ENCODE measurements at regions not wholly inside any gene's neighbourhood (a gene's known extent, or its start where the extent isn't known, plus 50 kb on each side); places are given as distances from the start of the nearest gene placed in this dataset.

DNA sequence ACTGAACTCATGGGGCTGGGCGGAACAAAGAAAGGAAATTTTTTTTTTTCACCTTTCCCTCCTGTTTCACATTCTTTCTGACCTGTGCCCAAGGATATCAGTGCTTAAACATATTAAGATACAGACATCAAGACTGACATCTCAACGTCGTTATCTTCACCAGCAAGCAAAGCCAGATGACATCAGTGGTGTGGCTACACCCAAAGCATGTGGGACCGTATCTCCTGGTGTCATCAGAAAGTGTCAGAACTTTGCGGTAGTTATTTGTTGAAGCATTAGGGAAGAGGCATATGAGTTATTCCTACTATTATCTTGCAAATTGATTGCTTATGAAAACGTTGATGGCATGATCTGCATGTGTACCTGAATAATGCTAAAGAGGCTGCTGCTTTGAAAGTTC, 487.4 kb downstream of the TLE4 start:
- Histone ChIP-seq H3K9ac (ENCODE audit: low read length) (no peak overlapping the region), H3K79me2 (ENCODE audit: insufficient read depth, low read length) (no peaks in the 10 kb centered on the region), H2AFZ (ENCODE audit: low read depth, low read length, severe bottlenecking) (no peak overlapping the region), H3K9me3 (ENCODE audit: insufficient read depth, low read length) (no peaks in the 10 kb centered on the region), H3K27ac (ENCODE audit: low read depth, low read length) (no peak overlapping the region), H3K4me3 (ENCODE audit: insufficient read depth, low read length, poor library complexity, severe bottlenecking) (no peak overlapping the region), H3K36me3 (ENCODE audit: low read length) (no peaks in the 10 kb centered on the region), H3K9me2 (replicated peaks; ENCODE audit: insufficient read depth, low read length) (peaks cover 3% of the 10 kb centered on the region; the same call in 1 of the 2 replicates), H3F3A (ENCODE audit: insufficient read depth) (no peaks in the 10 kb centered on the region), H3K27me3 (ENCODE audit: low read length) (no peaks in the 10 kb centered on the region), H3K4me2 (ENCODE audit: low read depth, low read length, poor library complexity, severe bottlenecking) (no peak overlapping the region), H4K20me1 (ENCODE audit: low read depth, low read length) (no peaks in the 10 kb centered on the region)
- TF ChIP-seq, protein P1, sequence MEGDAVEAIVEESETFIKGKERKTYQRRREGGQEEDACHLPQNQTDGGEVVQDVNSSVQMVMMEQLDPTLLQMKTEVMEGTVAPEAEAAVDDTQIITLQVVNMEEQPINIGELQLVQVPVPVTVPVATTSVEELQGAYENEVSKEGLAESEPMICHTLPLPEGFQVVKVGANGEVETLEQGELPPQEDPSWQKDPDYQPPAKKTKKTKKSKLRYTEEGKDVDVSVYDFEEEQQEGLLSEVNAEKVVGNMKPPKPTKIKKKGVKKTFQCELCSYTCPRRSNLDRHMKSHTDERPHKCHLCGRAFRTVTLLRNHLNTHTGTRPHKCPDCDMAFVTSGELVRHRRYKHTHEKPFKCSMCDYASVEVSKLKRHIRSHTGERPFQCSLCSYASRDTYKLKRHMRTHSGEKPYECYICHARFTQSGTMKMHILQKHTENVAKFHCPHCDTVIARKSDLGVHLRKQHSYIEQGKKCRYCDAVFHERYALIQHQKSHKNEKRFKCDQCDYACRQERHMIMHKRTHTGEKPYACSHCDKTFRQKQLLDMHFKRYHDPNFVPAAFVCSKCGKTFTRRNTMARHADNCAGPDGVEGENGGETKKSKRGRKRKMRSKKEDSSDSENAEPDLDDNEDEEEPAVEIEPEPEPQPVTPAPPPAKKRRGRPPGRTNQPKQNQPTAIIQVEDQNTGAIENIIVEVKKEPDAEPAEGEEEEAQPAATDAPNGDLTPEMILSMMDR (IDR thresholded peaks at IDR 0.05; ENCODE audit: insufficient read depth, low read length, poor library complexity, severe bottlenecking) = no peak
- TF ChIP-seq EZH2phosphoT487 (conservative IDR thresholded peaks at IDR 0.05; ENCODE audit: low read length) = no peak

DNA sequence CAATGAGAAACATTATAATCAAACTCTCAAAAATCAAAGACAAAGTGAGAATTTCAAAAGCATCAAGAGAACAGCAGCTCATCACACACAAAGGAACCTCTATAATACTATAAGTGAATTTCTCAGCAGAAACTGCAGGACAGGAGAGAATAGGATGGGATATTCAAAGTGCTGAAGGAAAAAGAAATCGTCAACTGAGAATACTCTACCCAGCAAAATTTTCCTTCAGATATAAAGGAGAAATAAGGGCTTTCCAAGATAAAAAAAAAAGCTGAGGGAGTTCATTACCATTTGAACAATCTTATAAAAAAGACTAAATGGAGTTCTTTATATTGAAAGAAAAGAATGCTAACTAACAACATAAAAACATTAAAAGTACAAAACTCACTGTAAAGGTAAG, 481.1 kb downstream of the TLE4 start:
- H3K9ac ChIP-seq (ENCODE audit: low read length) = no peak overlapping the region
- no peaks in the 10 kb centered on the region for H4K20me1 ChIP-seq (ENCODE audit: low read depth, low read length)
- no peaks in the 10 kb centered on the region for H3K9me3 ChIP-seq (ENCODE audit: insufficient read depth, low read length)
- H3K79me2 ChIP-seq (ENCODE audit: insufficient read depth, low read length) = no peaks in the 10 kb centered on the region
- no peaks in the 10 kb centered on the region; the same call in 1 of the 2 replicates for H3K9me2 ChIP-seq (replicated peaks; ENCODE audit: insufficient read depth, low read length)
- no peak overlapping the region for H3K27ac ChIP-seq (ENCODE audit: low read depth, low read length)
- no peaks in the 10 kb centered on the region for H3F3A ChIP-seq (ENCODE audit: insufficient read depth)
- no peak overlapping the region for H3K4me2 ChIP-seq (ENCODE audit: low read depth, low read length, poor library complexity, severe bottlenecking)
- no peaks in the 10 kb centered on the region for H3K27me3 ChIP-seq (ENCODE audit: low read length)
- H3K4me3 ChIP-seq (ENCODE audit: insufficient read depth, low read length, poor library complexity, severe bottlenecking) = no peak overlapping the region
- H3K36me3 ChIP-seq (ENCODE audit: low read length) = no peaks in the 10 kb centered on the region
- no peak for TF ChIP-seq EZH2phosphoT487 (conservative IDR thresholded peaks at IDR 0.05; ENCODE audit: low read length)
- TF ChIP-seq, protein P1 (IDR thresholded peaks at IDR 0.05; ENCODE audit: insufficient read depth, low read length, poor library complexity, severe bottlenecking) = no peak
- no peak overlapping the region for H2AFZ ChIP-seq (ENCODE audit: low read depth, low read length, severe bottlenecking)

DNA sequence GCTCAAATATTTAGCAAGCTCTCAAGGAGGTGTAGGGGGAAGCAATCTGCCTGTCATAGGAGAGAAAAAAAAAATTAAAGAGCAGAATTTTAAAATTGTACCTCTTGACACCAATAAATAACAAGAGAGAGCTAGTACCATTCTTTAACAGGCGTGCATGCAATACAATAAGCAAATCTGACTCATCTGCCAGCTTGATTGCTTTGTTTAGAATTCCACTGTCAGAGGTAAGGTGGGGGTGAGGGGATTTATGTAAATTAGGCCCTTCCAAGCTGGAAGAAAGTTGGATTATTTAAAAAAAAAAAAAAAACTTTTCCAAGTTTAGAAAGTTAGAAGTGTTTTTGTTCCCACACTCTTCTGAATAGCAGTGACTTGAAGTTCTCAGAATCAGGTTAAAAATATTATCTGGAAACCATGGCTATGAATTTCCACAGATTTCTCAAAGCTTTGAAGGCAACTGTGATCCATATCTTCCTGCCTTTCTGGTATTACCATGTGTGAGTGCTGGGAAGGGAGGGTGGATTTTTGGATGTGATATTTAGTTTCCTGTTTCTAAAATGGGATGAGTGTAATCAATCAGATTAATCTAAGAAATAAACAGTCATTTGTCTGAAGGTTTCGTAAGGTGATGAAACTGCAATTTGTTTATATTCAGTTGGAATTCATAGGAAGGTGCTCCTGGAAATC, 477.5 kb downstream of the TLE4 start:
- TF ChIP-seq EZH2phosphoT487 (conservative IDR thresholded peaks at IDR 0.05; ENCODE audit: low read length) = no peak
- H3K9me2 ChIP-seq (replicated peaks; ENCODE audit: insufficient read depth, low read length) = no peaks in the 10 kb centered on the region

DNA sequence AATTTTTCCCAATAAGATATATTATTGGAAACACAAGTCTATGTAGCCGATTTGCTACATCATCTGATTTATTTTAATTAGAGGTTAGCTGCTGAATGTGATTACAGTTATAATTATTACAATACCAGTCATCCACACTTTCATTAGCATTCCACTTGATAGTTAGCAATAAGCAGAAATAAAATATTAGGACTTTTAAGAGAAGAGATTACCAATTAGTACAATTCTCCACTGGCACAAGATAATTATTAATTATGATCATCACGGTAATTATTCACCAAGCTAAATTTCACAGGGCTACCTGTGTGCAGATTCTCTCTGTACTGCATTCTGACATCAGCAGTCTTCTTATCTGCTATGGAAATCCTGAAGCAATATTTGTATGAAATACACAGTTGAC, 474.7 kb downstream of the TLE4 start:
- H3K27me3 ChIP-seq (ENCODE audit: low read length) = no peaks in the 10 kb centered on the region
- no peak for TF ChIP-seq EZH2phosphoT487 (conservative IDR thresholded peaks at IDR 0.05; ENCODE audit: low read length)
- TF ChIP-seq, protein P1 (IDR thresholded peaks at IDR 0.05; ENCODE audit: insufficient read depth, low read length, poor library complexity, severe bottlenecking) = no peak
- H3K36me3 ChIP-seq (ENCODE audit: low read length) = no peaks in the 10 kb centered on the region
- H3F3A ChIP-seq (ENCODE audit: insufficient read depth) = no peaks in the 10 kb centered on the region
- H3K4me3 ChIP-seq (ENCODE audit: insufficient read depth, low read length, poor library complexity, severe bottlenecking) = no peak overlapping the region
- no peak overlapping the region for H3K9ac ChIP-seq (ENCODE audit: low read length)
- H2AFZ ChIP-seq (ENCODE audit: low read depth, low read length, severe bottlenecking) = no peak overlapping the region
- no peaks in the 10 kb centered on the region for H3K79me2 ChIP-seq (ENCODE audit: insufficient read depth, low read length)
- H3K9me2 ChIP-seq (replicated peaks; ENCODE audit: insufficient read depth, low read length) = no peaks in the 10 kb centered on the region
- no peak overlapping the region for H3K4me2 ChIP-seq (ENCODE audit: low read depth, low read length, poor library complexity, severe bottlenecking)
- no peaks in the 10 kb centered on the region for H3K9me3 ChIP-seq (ENCODE audit: insufficient read depth, low read length)
- no peaks in the 10 kb centered on the region for H4K20me1 ChIP-seq (ENCODE audit: low read depth, low read length)
- no peak overlapping the region for H3K27ac ChIP-seq (ENCODE audit: low read depth, low read length)

More for the DNA sequence above, 477.5 kb downstream of the TLE4 start:
- Histone ChIP-seq H3F3A (ENCODE audit: insufficient read depth) (no peaks in the 10 kb centered on the region), H3K79me2 (ENCODE audit: insufficient read depth, low read length) (no peaks in the 10 kb centered on the region), H3K36me3 (ENCODE audit: low read length) (no peaks in the 10 kb centered on the region), H3K4me3 (ENCODE audit: insufficient read depth, low read length, poor library complexity, severe bottlenecking) (no peak overlapping the region), H4K20me1 (ENCODE audit: low read depth, low read length) (no peaks in the 10 kb centered on the region), H3K27me3 (ENCODE audit: low read length) (no peaks in the 10 kb centered on the region), H3K9ac (ENCODE audit: low read length) (no peak overlapping the region), H2AFZ (ENCODE audit: low read depth, low read length, severe bottlenecking) (no peak overlapping the region), H3K27ac (ENCODE audit: low read depth, low read length) (no peak overlapping the region), H3K4me2 (ENCODE audit: low read depth, low read length, poor library complexity, severe bottlenecking) (no peak overlapping the region), H3K9me3 (ENCODE audit: insufficient read depth, low read length) (no peaks in the 10 kb centered on the region)
